ENCODE measurements at regions not wholly inside any gene's neighbourhood (a gene's known extent, or its start where the extent isn't known, plus 50 kb on each side); places are given as distances from the start of the nearest gene placed in this dataset.

- no peak overlapping the region for H3K4me3 ChIP-seq (ENCODE audit: low read depth in 1 of 2, low read length in 2 of 2)
- H3K9me3 ChIP-seq (ENCODE audit: control insufficient read depth in 2 of 2, insufficient read depth in 1 of 2, low read depth in 1 of 2, low read length in 1 of 2) = no peaks in the 10 kb centered on the region
- WGBS, 2 donors = 61 to 70% methylated on average over 5 of the region's 5 CpGs
- no peaks in the 10 kb centered on the region for H3K27me3 ChIP-seq (ENCODE audit: control insufficient read depth in 1 of 2, insufficient read depth in 2 of 2, low read length in 2 of 2)
- H3K36me3 ChIP-seq (ENCODE audit: control insufficient read depth in 2 of 2, insufficient read depth in 2 of 2, low read length in 1 of 2) = no peaks in the 10 kb centered on the region
- H3K27ac ChIP-seq (ENCODE audit: low read depth in 2 of 2, low read length in 1 of 2) = no peak overlapping the region
- no peaks in the 10 kb centered on the region for H3K4me1 ChIP-seq (ENCODE audit: control insufficient read depth in 2 of 2, insufficient read depth in 2 of 2, low read length in 1 of 2)
Measured at GRCh38 chr5:38765399-38765861, 80.4 kb upstream of the OSMR start.

GRCh38 chr5:38766151-38766550 lies 79.7 kb upstream of the OSMR start:
- WGBS, 2 donors = 76 to 79% methylated on average over 2 of the region's 2 CpGs
- H3K27me3 ChIP-seq (ENCODE audit: control insufficient read depth in 1 of 2, insufficient read depth in 2 of 2, low read length in 2 of 2) = no peaks in the 10 kb centered on the region

GRCh38 chr5:38768412-38769211 lies 77.2 kb upstream of the OSMR start:
- 73 to 75% methylated on average over 9 of the region's 9 CpGs for WGBS, 2 donors
- H3K4me1 ChIP-seq (ENCODE audit: control insufficient read depth in 2 of 2, insufficient read depth in 2 of 2, low read length in 1 of 2) = no peaks in the 10 kb centered on the region

More at GRCh38 chr5:38766151-38766550, 79.7 kb upstream of the OSMR start:
- H3K4me3 ChIP-seq (ENCODE audit: low read depth in 1 of 2, low read length in 2 of 2) = no peak overlapping the region
- H3K9me3 ChIP-seq (ENCODE audit: control insufficient read depth in 2 of 2, insufficient read depth in 1 of 2, low read depth in 1 of 2, low read length in 1 of 2) = no peaks in the 10 kb centered on the region
- no peaks in the 10 kb centered on the region for H3K36me3 ChIP-seq (ENCODE audit: control insufficient read depth in 2 of 2, insufficient read depth in 2 of 2, low read length in 1 of 2)
- no peak overlapping the region for H3K27ac ChIP-seq (ENCODE audit: low read depth in 2 of 2, low read length in 1 of 2)
- H3K4me1 ChIP-seq (ENCODE audit: control insufficient read depth in 2 of 2, insufficient read depth in 2 of 2, low read length in 1 of 2) = no peaks in the 10 kb centered on the region

GRCh38 chr5:38772471-38772870 lies 73.3 kb upstream of the OSMR start:
- Histone ChIP-seq H3K27me3 (ENCODE audit: control insufficient read depth in 1 of 2, insufficient read depth in 2 of 2, low read length in 2 of 2) (no peaks in the 10 kb centered on the region), H3K9me3 (ENCODE audit: control insufficient read depth in 2 of 2, insufficient read depth in 1 of 2, low read depth in 1 of 2, low read length in 1 of 2) (no peaks in the 10 kb centered on the region), H3K4me3 (ENCODE audit: low read depth in 1 of 2, low read length in 2 of 2) (no peak overlapping the region), H3K36me3 (ENCODE audit: control insufficient read depth in 2 of 2, insufficient read depth in 2 of 2, low read length in 1 of 2) (no peaks in the 10 kb centered on the region), H3K27ac (ENCODE audit: low read depth in 2 of 2, low read length in 1 of 2) (no peak overlapping the region), H3K4me1 (ENCODE audit: control insufficient read depth in 2 of 2, insufficient read depth in 2 of 2, low read length in 1 of 2) (no peaks in the 10 kb centered on the region)
- WGBS, 2 donors = 81 to 92% methylated on average over 4 of the region's 4 CpGs

More at GRCh38 chr5:38768412-38769211, 77.2 kb upstream of the OSMR start:
- Histone ChIP-seq H3K36me3 (ENCODE audit: control insufficient read depth in 2 of 2, insufficient read depth in 2 of 2, low read length in 1 of 2) (no peaks in the 10 kb centered on the region), H3K4me3 (ENCODE audit: low read depth in 1 of 2, low read length in 2 of 2) (no peak overlapping the region), H3K27me3 (ENCODE audit: control insufficient read depth in 1 of 2, insufficient read depth in 2 of 2, low read length in 2 of 2) (no peaks in the 10 kb centered on the region), H3K9me3 (ENCODE audit: control insufficient read depth in 2 of 2, insufficient read depth in 1 of 2, low read depth in 1 of 2, low read length in 1 of 2) (no peaks in the 10 kb centered on the region), H3K27ac (ENCODE audit: low read depth in 2 of 2, low read length in 1 of 2) (no peak overlapping the region)

GRCh38 chr5:38775218-38775840 lies 70.5 kb upstream of the OSMR start:
- Histone ChIP-seq H3K4me1 (ENCODE audit: control insufficient read depth in 2 of 2, insufficient read depth in 2 of 2, low read length in 1 of 2) (no peaks in the 10 kb centered on the region), H3K36me3 (ENCODE audit: control insufficient read depth in 2 of 2, insufficient read depth in 2 of 2, low read length in 1 of 2) (no peaks in the 10 kb centered on the region), H3K27me3 (ENCODE audit: control insufficient read depth in 1 of 2, insufficient read depth in 2 of 2, low read length in 2 of 2) (no peaks in the 10 kb centered on the region), H3K4me3 (ENCODE audit: low read depth in 1 of 2, low read length in 2 of 2) (no peak overlapping the region), H3K9me3 (ENCODE audit: control insufficient read depth in 2 of 2, insufficient read depth in 1 of 2, low read depth in 1 of 2, low read length in 1 of 2) (no peaks in the 10 kb centered on the region), H3K27ac (ENCODE audit: low read depth in 2 of 2, low read length in 1 of 2) (no peak overlapping the region)
- 84 to 88% methylated on average over 5 of the region's 5 CpGs for WGBS, 2 donors

- H3K27me3 ChIP-seq (ENCODE audit: control insufficient read depth in 1 of 2, insufficient read depth in 2 of 2, low read length in 2 of 2) = no peaks in the 10 kb centered on the region
Measured at GRCh38 chr5:38776149-38776896, 69.5 kb upstream of the OSMR start.

GRCh38 chr5:38777111-38777510 lies 68.7 kb upstream of the OSMR start:
- H3K4me3 ChIP-seq (ENCODE audit: low read depth in 1 of 2, low read length in 2 of 2) = no peak overlapping the region
- H3K27ac ChIP-seq (ENCODE audit: low read depth in 2 of 2, low read length in 1 of 2) = no peak overlapping the region
- no peaks in the 10 kb centered on the region for H3K36me3 ChIP-seq (ENCODE audit: control insufficient read depth in 2 of 2, insufficient read depth in 2 of 2, low read length in 1 of 2)
- WGBS, 2 donors = 42 to 59% methylated on average over 2 of the region's 2 CpGs
- H3K27me3 ChIP-seq (ENCODE audit: control insufficient read depth in 1 of 2, insufficient read depth in 2 of 2, low read length in 2 of 2) = no peaks in the 10 kb centered on the region
- H3K9me3 ChIP-seq (ENCODE audit: control insufficient read depth in 2 of 2, insufficient read depth in 1 of 2, low read depth in 1 of 2, low read length in 1 of 2) = no peaks in the 10 kb centered on the region
- no peaks in the 10 kb centered on the region for H3K4me1 ChIP-seq (ENCODE audit: control insufficient read depth in 2 of 2, insufficient read depth in 2 of 2, low read length in 1 of 2)

More at GRCh38 chr5:38776149-38776896, 69.5 kb upstream of the OSMR start:
- Histone ChIP-seq H3K36me3 (ENCODE audit: control insufficient read depth in 2 of 2, insufficient read depth in 2 of 2, low read length in 1 of 2) (no peaks in the 10 kb centered on the region), H3K4me3 (ENCODE audit: low read depth in 1 of 2, low read length in 2 of 2) (no peak overlapping the region), H3K4me1 (ENCODE audit: control insufficient read depth in 2 of 2, insufficient read depth in 2 of 2, low read length in 1 of 2) (no peaks in the 10 kb centered on the region), H3K27ac (ENCODE audit: low read depth in 2 of 2, low read length in 1 of 2) (no peak overlapping the region), H3K9me3 (ENCODE audit: control insufficient read depth in 2 of 2, insufficient read depth in 1 of 2, low read depth in 1 of 2, low read length in 1 of 2) (no peaks in the 10 kb centered on the region)
- 60 to 66% methylated on average over 6 of the region's 6 CpGs for WGBS, 2 donors

- H3K27ac ChIP-seq (ENCODE audit: low read depth in 2 of 2, low read length in 1 of 2) = no peak overlapping the region
- H3K36me3 ChIP-seq (ENCODE audit: control insufficient read depth in 2 of 2, insufficient read depth in 2 of 2, low read length in 1 of 2) = no peaks in the 10 kb centered on the region
- no peak overlapping the region for H3K4me3 ChIP-seq (ENCODE audit: low read depth in 1 of 2, low read length in 2 of 2)
- H3K27me3 ChIP-seq (ENCODE audit: control insufficient read depth in 1 of 2, insufficient read depth in 2 of 2, low read length in 2 of 2) = no peaks in the 10 kb centered on the region
- H3K4me1 ChIP-seq (ENCODE audit: control insufficient read depth in 2 of 2, insufficient read depth in 2 of 2, low read length in 1 of 2) = no peaks in the 10 kb centered on the region
- H3K9me3 ChIP-seq (ENCODE audit: control insufficient read depth in 2 of 2, insufficient read depth in 1 of 2, low read depth in 1 of 2, low read length in 1 of 2) = no peaks in the 10 kb centered on the region
Measured at GRCh38 chr5:38780316-38780715, 65.5 kb upstream of the OSMR start.

GRCh38 chr5:38780945-38781344 lies 64.9 kb upstream of the OSMR start:
- H3K36me3 ChIP-seq (ENCODE audit: control insufficient read depth in 2 of 2, insufficient read depth in 2 of 2, low read length in 1 of 2) = no peaks in the 10 kb centered on the region
- no peaks in the 10 kb centered on the region for H3K27me3 ChIP-seq (ENCODE audit: control insufficient read depth in 1 of 2, insufficient read depth in 2 of 2, low read length in 2 of 2)
- no peak overlapping the region for H3K27ac ChIP-seq (ENCODE audit: low read depth in 2 of 2, low read length in 1 of 2)
- no peaks in the 10 kb centered on the region for H3K4me1 ChIP-seq (ENCODE audit: control insufficient read depth in 2 of 2, insufficient read depth in 2 of 2, low read length in 1 of 2)
- no peaks in the 10 kb centered on the region for H3K9me3 ChIP-seq (ENCODE audit: control insufficient read depth in 2 of 2, insufficient read depth in 1 of 2, low read depth in 1 of 2, low read length in 1 of 2)
- no peak overlapping the region for H3K4me3 ChIP-seq (ENCODE audit: low read depth in 1 of 2, low read length in 2 of 2)
- 62 to 65% methylated on average over 2 of the region's 2 CpGs for WGBS, 2 donors

Data from esophagus (tissue), 2 donors.